Mesenchymal stem cell (in vitro differentiated cells and primary cell): ENCODE measurements at regions not wholly inside any gene's neighbourhood (a gene's known extent, or its start where the extent isn't known, plus 50 kb on each side); places are given as distances from the start of the nearest gene placed in this dataset.

ENCODE experiments used
- DNase-seq: peaks from one replicate; pipeline ENCODE4 v3.0.0-alpha.2; 2013
- H2AFZ ChIP-seq: one replicate; pipeline ENCODE4 v1.6.1; 2013; ENCODE audit warnings: low read depth, mild to moderate bottlenecking, control low read depth, inconsistent platforms, low read length, moderate library complexity
- H2AK5ac ChIP-seq: 2 replicates; pipeline ENCODE4 v1.6.1; 2013; ENCODE audit warnings: low read length, moderate library complexity, mild to moderate bottlenecking, inconsistent platforms; ENCODE audit not compliant: severe bottlenecking
- H2BK120ac ChIP-seq: one replicate; pipeline ENCODE4 v1.6.1; 2013; ENCODE audit warnings: low read depth, mild to moderate bottlenecking, inconsistent platforms, low read length, moderate library complexity
- H2BK12ac ChIP-seq, 2 experiments: one replicate each; pipeline ENCODE4 v1.6.1; 2013; ENCODE audit warnings: inconsistent platforms in 2 of 2, low read length in 2 of 2, mild to moderate bottlenecking in 2 of 2, moderate library complexity in 2 of 2, control low read depth in 1 of 2
- H2BK15ac ChIP-seq: one replicate; pipeline ENCODE4 v1.6.1; 2013; ENCODE audit warnings: mild to moderate bottlenecking, low read depth, inconsistent platforms; ENCODE audit not compliant: poor library complexity, severe bottlenecking
- H2BK5ac ChIP-seq: 2 replicates; pipeline ENCODE4 v1.6.1; 2013; ENCODE audit warnings: low read depth, mild to moderate bottlenecking, low read length, control low read depth, inconsistent platforms; ENCODE audit not compliant: poor library complexity, severe bottlenecking
- H3K14ac ChIP-seq, 2 experiments: one replicate each; pipeline ENCODE4 v1.6.1; 2013; ENCODE audit warnings: inconsistent platforms in 2 of 2, low read length in 2 of 2, control low read depth in 1 of 2, mild to moderate bottlenecking in 1 of 2, moderate library complexity in 1 of 2
- H3K18ac ChIP-seq, 2 experiments: one replicate each; pipeline ENCODE4 v1.6.1; 2013; ENCODE audit warnings: inconsistent platforms in 2 of 2, low read length in 2 of 2, control low read depth in 1 of 2, low read depth in 1 of 2, mild to moderate bottlenecking in 1 of 2
- H3K23ac ChIP-seq, 2 experiments: one replicate each; pipeline ENCODE4 v1.6.1; 2013; ENCODE audit warnings: inconsistent platforms in 2 of 2, low read length in 2 of 2, mild to moderate bottlenecking in 2 of 2, moderate library complexity in 2 of 2, control low read depth in 1 of 2
- H3K27ac ChIP-seq: 2 replicates; pipeline ENCODE4 v1.5.1; 2013; ENCODE audit warnings: mild to moderate bottlenecking, moderate library complexity, low read length, control low read depth, inconsistent platforms; ENCODE audit not compliant: poor library complexity, severe bottlenecking
- H3K27me3 ChIP-seq, 2 experiments: 2 replicates each; pipeline versions ENCODE4 v1.6.1 to v1.7.0; 2013; ENCODE audit warnings: low read length in 2 of 2, mild to moderate bottlenecking in 2 of 2, moderate library complexity in 2 of 2, control low read depth in 1 of 2, inconsistent platforms in 1 of 2; ENCODE audit not compliant: control insufficient read depth in 1 of 2, insufficient read depth in 1 of 2
- H3K36me3 ChIP-seq, 2 experiments: 2 replicates each; pipeline versions ENCODE4 v1.6.1 to v1.7.0; 2013; ENCODE audit warnings: low read length in 2 of 2, control low read depth in 1 of 2, inconsistent platforms in 1 of 2, low read depth in 1 of 2, mild to moderate bottlenecking in 1 of 2; ENCODE audit not compliant: insufficient read depth in 2 of 2, control insufficient read depth in 1 of 2
- H3K4ac ChIP-seq, 2 experiments: one replicate each; pipeline ENCODE4 v1.6.1; 2013; ENCODE audit warnings: inconsistent platforms in 2 of 2, low read length in 2 of 2, mild to moderate bottlenecking in 2 of 2, moderate library complexity in 2 of 2, control low read depth in 1 of 2, low read depth in 1 of 2
- H3K4me1 ChIP-seq: 2 replicates; pipeline ENCODE4 v1.6.1; 2013; ENCODE audit warnings: low read depth, low read length, control low read depth; ENCODE audit not compliant: control insufficient read depth, insufficient read depth
- H3K4me2 ChIP-seq: 2 replicates; pipeline ENCODE4 v1.6.1; 2013; ENCODE audit warnings: low read length, mild to moderate bottlenecking, inconsistent platforms; ENCODE audit not compliant: poor library complexity, severe bottlenecking
- H3K4me3 ChIP-seq, 2 experiments: 2 replicates each; pipeline versions ENCODE4 v1.5.1 to v1.7.0; 2013; ENCODE audit warnings: low read length in 2 of 2, mild to moderate bottlenecking in 2 of 2, control low read depth in 1 of 2, low read depth in 1 of 2; ENCODE audit not compliant: insufficient read depth in 1 of 2
- H3K79me1 ChIP-seq: replicated peaks from 2 replicates; pipeline ENCODE4 v1.6.1; 2013; ENCODE audit warnings: mild to moderate bottlenecking, control low read depth, low read length, inconsistent platforms; ENCODE audit not compliant: poor library complexity, severe bottlenecking
- H3K9ac ChIP-seq: 2 replicates; pipeline ENCODE4 v1.7.0; 2013; ENCODE audit warnings: mild to moderate bottlenecking, low read length, moderate library complexity
- H3K9me3 ChIP-seq: 2 replicates; pipeline ENCODE4 v1.7.0; 2013; ENCODE audit warnings: mild to moderate bottlenecking, low read length; ENCODE audit not compliant: control insufficient read depth
- H4K8ac ChIP-seq: one replicate; pipeline ENCODE4 v1.6.1; 2013; ENCODE audit warnings: inconsistent platforms, mild to moderate bottlenecking, low read length, moderate library complexity
- H4K91ac ChIP-seq: one replicate; pipeline ENCODE4 v1.6.1; 2013; ENCODE audit warnings: mild to moderate bottlenecking, low read length, inconsistent platforms
- WGBS: methylation state at CpG from one replicate; pipeline ENCODE4 v1.1.7; 2013; ENCODE audit warnings: mixed read lengths; 5-methylcytosine and 5-hydroxymethylcytosine counted together

DNA sequence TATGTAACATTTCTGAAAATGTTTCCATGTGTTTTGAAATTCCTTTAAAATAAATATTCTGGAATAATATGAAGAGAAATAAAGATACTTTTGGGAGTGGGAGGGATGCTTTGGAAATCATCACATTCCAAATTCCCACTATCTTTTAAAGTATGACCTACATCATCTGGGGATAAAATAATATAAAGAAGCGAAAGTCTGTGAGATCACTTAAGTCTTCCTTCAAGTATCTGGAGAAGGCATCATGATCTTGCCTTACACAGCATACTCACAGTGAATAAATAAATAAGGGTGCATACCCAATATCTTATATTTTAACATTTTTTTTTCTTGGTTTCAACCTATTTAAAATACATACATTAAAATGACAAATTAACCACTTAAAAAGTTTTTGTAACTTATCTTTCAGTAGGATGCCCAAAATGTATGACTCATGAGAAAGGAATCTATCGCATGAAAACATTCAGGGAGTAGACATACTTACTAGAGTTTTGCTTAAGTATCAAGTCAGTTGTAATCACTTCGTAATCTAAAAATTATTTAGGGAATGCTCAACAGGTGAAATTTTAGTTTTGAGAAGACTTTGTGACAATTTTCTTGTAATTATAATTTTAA, 248.3 kb upstream of the COL3A1 start:
- no peak overlapping the region for H3K27ac ChIP-seq
- H3K9ac ChIP-seq, result no peak overlapping the region
- no peak overlapping the region for H4K8ac ChIP-seq
- WGBS, result no CpG with 5 or more reads among the region's 3 CpGs
- no peak overlapping the region for H3K23ac ChIP-seq
- H3K79me1 ChIP-seq, result no peaks in the 10 kb centered on the region
- H2BK12ac ChIP-seq, result no peak overlapping the region
- no peak overlapping the region for H2AFZ ChIP-seq
- H2BK15ac ChIP-seq, result no peak overlapping the region
- no peak overlapping the region for H4K91ac ChIP-seq
- no peak overlapping the region for H3K14ac ChIP-seq
- H2BK120ac ChIP-seq, result no peak overlapping the region
- no peak overlapping the region for H3K4ac ChIP-seq
- no peak overlapping the region for H3K4me3 ChIP-seq
- peak; percentile 36 for DNase-seq
- H3K27me3 ChIP-seq, result no peaks in the 10 kb centered on the region
- no peak overlapping the region for H2AK5ac ChIP-seq
- H3K4me2 ChIP-seq, result no peak overlapping the region
- H3K9me3 ChIP-seq, result no peaks in the 10 kb centered on the region
- H3K4me1 ChIP-seq, result no peaks in the 10 kb centered on the region
- H2BK5ac ChIP-seq, result no peak overlapping the region
- H3K36me3 ChIP-seq, result no peaks in the 10 kb centered on the region
- H3K18ac ChIP-seq, result no peak overlapping the region

DNA sequence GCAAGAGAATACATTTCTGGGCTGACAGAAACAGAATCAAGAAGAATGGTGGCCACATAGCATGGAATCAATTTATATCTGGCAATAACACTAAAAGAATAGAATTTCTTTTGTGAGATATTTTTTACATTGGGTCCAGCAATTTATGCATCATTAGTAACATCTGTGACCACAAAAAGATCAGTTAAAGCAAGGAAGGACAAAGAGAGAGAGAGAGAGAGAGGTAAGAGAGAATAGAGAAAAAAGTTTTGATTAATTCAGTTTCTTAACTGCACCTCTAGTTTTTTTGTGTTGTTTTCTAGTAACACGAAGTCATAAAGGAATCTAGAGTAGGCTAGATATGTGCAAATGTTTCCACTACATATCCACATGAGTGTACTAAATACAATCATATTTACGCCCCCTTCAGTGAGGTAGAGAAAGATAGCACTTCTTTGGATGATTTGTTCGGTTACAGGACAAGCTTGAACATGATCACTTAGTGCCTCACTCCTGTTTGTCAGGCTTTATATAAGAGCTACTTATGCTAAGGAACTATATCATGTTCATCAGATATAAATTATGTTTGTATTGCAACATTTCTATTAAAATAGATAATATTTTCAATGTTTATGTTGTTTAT, 247.4 kb upstream of the COL3A1 start:
- no peak overlapping the region for H3K18ac ChIP-seq
- H4K91ac ChIP-seq, result no peak overlapping the region
- no peaks in the 10 kb centered on the region for H3K27me3 ChIP-seq
- no peaks in the 10 kb centered on the region for H3K79me1 ChIP-seq
- no peak overlapping the region for H3K23ac ChIP-seq
- no peak overlapping the region for H3K14ac ChIP-seq
- no peak overlapping the region for H2BK5ac ChIP-seq
- 100% methylated on average over 1 of the region's 3 CpGs for WGBS
- H2AK5ac ChIP-seq, result no peak overlapping the region
- H3K9ac ChIP-seq, result no peak overlapping the region
- H3K9me3 ChIP-seq, result no peaks in the 10 kb centered on the region
- no peak overlapping the region for H2BK12ac ChIP-seq
- no peak overlapping the region for H3K4me3 ChIP-seq
- no peak overlapping the region for H3K27ac ChIP-seq
- no peaks in the 10 kb centered on the region for H3K4me1 ChIP-seq
- H3K36me3 ChIP-seq, result no peaks in the 10 kb centered on the region
- no peak overlapping the region for H4K8ac ChIP-seq
- H2BK15ac ChIP-seq, result no peak overlapping the region
- H2AFZ ChIP-seq, result no peak overlapping the region
- DNase-seq, result no peak
- no peak overlapping the region for H3K4me2 ChIP-seq
- H2BK120ac ChIP-seq, result no peak overlapping the region
- H3K4ac ChIP-seq, result no peak overlapping the region

DNA sequence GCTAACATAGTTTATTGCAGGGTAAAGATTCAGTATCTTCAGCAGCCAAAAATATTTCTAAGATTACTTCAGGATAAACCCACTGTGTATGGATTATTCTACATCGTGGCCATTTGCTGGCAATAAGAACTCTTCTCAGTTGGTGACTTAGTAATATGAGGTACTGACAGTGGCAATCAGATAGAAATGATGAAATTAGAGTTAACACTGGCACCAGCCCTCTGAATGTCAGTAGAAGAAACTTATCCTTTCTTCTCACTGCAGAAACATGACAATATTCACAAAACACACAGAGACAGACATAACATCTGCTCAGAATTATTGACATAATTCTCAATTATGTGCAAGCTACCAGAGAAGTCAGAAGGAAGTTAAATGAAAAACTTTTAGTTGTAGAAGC, 246.3 kb upstream of the COL3A1 start:
- no CpG with 5 or more reads among the region's 1 CpG for WGBS
- H3K4ac ChIP-seq, result peak overlapping the region in 1 of 2 experiments; percentile 37
- no peaks in the 10 kb centered on the region for H3K36me3 ChIP-seq
- H2BK15ac ChIP-seq, result no peak overlapping the region
- H3K4me1 ChIP-seq, result no peaks in the 10 kb centered on the region
- H4K91ac ChIP-seq, result no peak overlapping the region
- H2BK5ac ChIP-seq, result no peak overlapping the region
- H3K14ac ChIP-seq, result no peak overlapping the region
- H2AK5ac ChIP-seq, result no peak overlapping the region
- H2AFZ ChIP-seq, result no peak overlapping the region
- no peak overlapping the region for H4K8ac ChIP-seq
- H2BK120ac ChIP-seq, result no peak overlapping the region
- no peak overlapping the region for H3K18ac ChIP-seq
- H3K23ac ChIP-seq, result no peak overlapping the region
- H3K4me2 ChIP-seq, result no peak overlapping the region
- no peak overlapping the region for H3K4me3 ChIP-seq
- no peak overlapping the region for H2BK12ac ChIP-seq
- H3K27me3 ChIP-seq, result no peaks in the 10 kb centered on the region
- no peak overlapping the region for H3K9ac ChIP-seq
- no peak overlapping the region for H3K27ac ChIP-seq
- H3K79me1 ChIP-seq, result no peaks in the 10 kb centered on the region
- no peak for DNase-seq
- H3K9me3 ChIP-seq, result no peaks in the 10 kb centered on the region

DNA sequence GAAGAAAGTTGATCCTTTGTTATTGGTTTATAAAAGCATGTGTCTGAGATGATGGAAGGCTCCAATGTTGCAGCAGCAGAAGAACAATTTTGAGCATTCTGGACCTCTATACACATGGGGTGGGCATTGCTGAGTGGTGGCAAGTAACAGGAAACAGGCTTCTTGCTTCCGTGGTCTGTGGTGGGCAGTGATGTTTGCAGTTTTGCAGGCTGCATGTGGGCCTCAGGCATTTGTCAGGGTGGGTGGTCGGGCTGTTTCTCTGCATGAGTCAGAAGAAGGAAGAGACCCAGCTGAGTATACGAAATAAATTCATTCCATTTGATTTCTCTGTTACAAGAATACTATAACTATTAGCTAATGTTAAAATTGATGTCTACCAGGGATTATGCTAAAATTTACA, 239.5 kb upstream of the COL3A1 start:
- Histone ChIP-seq H3K4ac (peak overlapping the region in 1 of 2 experiments; percentile 37), H3K4me2 (no peak overlapping the region), H2BK120ac (no peak overlapping the region), H3K9me3 (no peaks in the 10 kb centered on the region), H3K79me1 (no peaks in the 10 kb centered on the region), H2AFZ (peak overlapping the region; percentile 76), H3K14ac (no peak overlapping the region), H2BK15ac (no peak overlapping the region), H3K18ac (peak overlapping the region; percentile 14 to 48), H2BK12ac (no peak overlapping the region), H2BK5ac (no peak overlapping the region), H4K91ac (no peak overlapping the region), H4K8ac (peak overlapping the region; percentile 85), H3K27me3 (no peaks in the 10 kb centered on the region), H3K4me3 (no peak overlapping the region), H3K23ac (no peak overlapping the region), H3K9ac (no peak overlapping the region), H3K4me1 (peaks cover 2% of the 10 kb centered on the region), H2AK5ac (no peak overlapping the region), H3K36me3 (no peaks in the 10 kb centered on the region), H3K27ac (no peak overlapping the region)
- WGBS, result 0% methylated on average over 1 of the region's 3 CpGs
- DNase-seq, result no peak
